Rectal smooth muscle tissue (tissue), 1 donor: ENCODE measurements at regions not wholly inside any gene's neighbourhood (a gene's known extent, or its start where the extent isn't known, plus 50 kb on each side); places are given as distances from the start of the nearest gene placed in this dataset.

Experiments used
- H3K27ac ChIP-seq: one replicate; pipeline ENCODE4 v1.7.0; 2013; ENCODE audit warnings: low read depth, low read length, inconsistent platforms
- H3K27me3 ChIP-seq: one replicate; pipeline ENCODE4 v1.7.0; 2013; ENCODE audit warnings: low read length; ENCODE audit not compliant: control insufficient read depth, insufficient read depth
- H3K36me3 ChIP-seq: one replicate; pipeline ENCODE4 v1.7.0; 2013; ENCODE audit warnings: low read length; ENCODE audit not compliant: control insufficient read depth, insufficient read depth
- H3K4me1 ChIP-seq: one replicate; pipeline ENCODE4 v1.7.0; 2013; ENCODE audit warnings: low read length; ENCODE audit not compliant: control insufficient read depth, insufficient read depth
- H3K4me3 ChIP-seq: one replicate; pipeline ENCODE4 v1.7.0; 2013; ENCODE audit warnings: low read length
- H3K9ac ChIP-seq: one replicate; pipeline ENCODE4 v1.7.0; 2013; ENCODE audit warnings: low read length

- Histone ChIP-seq H3K27me3 (no peaks in the 10 kb centered on the region), H3K9ac (no peak overlapping the region), H3K36me3 (no peaks in the 10 kb centered on the region), H3K4me1 (no peaks in the 10 kb centered on the region), H3K27ac (no peak overlapping the region), H3K4me3 (no peak overlapping the region)
Measured at GRCh38 chr6:11828262-11828870, 49.8 kb upstream of the ADTRP start.
